ENCODE measurements at regions not wholly inside any gene's neighbourhood (a gene's known extent, or its start where the extent isn't known, plus 50 kb on each side); places are given as distances from the start of the nearest gene placed in this dataset.
A peak's percentile ranks its signal among the peaks of the same experiment; 100 is the strongest.

- TF ChIP-seq, protein P1, sequence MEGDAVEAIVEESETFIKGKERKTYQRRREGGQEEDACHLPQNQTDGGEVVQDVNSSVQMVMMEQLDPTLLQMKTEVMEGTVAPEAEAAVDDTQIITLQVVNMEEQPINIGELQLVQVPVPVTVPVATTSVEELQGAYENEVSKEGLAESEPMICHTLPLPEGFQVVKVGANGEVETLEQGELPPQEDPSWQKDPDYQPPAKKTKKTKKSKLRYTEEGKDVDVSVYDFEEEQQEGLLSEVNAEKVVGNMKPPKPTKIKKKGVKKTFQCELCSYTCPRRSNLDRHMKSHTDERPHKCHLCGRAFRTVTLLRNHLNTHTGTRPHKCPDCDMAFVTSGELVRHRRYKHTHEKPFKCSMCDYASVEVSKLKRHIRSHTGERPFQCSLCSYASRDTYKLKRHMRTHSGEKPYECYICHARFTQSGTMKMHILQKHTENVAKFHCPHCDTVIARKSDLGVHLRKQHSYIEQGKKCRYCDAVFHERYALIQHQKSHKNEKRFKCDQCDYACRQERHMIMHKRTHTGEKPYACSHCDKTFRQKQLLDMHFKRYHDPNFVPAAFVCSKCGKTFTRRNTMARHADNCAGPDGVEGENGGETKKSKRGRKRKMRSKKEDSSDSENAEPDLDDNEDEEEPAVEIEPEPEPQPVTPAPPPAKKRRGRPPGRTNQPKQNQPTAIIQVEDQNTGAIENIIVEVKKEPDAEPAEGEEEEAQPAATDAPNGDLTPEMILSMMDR (IDR thresholded peaks at IDR 0.05; ENCODE audit: insufficient read depth, low read depth, low read length, missing control alignments): no peak
- no peak for DNase-seq (ENCODE audit: low read depth)
- H3K4me3 ChIP-seq (ENCODE audit: low read length): no peak overlapping the region
Observed at GRCh38 chr10:129191797-129192196, 275.2 kb upstream of the MGMT start.

DNA sequence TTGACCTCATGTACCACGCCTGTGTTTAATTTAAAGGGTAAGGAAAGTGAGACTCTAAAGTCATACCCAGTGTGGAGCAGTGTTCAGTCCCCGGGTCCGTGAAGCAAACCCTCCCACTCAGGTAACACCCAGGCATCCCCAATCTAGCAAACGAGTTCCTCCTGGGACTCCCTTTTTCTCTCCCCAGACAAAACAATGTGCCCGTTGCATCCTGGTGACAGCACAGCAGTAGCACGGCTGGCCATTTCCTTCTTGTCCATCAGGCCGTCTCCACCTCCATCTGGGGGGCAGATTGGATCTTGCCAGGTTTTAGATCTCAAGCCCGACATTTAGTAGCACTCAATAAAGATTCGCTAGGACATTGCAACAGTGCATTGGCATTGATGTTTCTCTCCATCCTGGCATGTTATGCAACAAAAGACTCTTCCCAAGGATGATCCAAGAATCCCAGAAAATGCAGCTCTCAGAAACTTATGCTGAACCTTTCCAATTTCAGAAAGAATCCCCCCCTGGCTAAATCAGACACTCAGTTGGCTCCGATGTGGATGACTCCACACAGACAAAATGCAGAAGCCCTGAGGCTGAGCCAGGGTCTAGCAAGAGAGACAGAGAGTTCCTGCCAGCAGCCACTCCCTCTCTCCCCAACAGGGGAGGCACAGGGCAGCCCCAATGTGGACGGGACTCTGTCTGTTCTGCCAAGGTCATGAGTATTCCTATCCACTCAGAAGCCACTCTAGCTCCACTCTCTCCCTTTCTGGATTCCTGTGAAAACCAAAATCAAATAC is 274.5 kb upstream of the MGMT start:
- H3K4me3 ChIP-seq (ENCODE audit: low read length): no peak overlapping the region
- TF ChIP-seq, protein P1 (IDR thresholded peaks at IDR 0.05; ENCODE audit: insufficient read depth, low read depth, low read length, missing control alignments): no peak
- DNase-seq (ENCODE audit: low read depth): peak; percentile 67

GRCh38 chr10:129193148-129193547 is 273.9 kb upstream of the MGMT start:
- DNase-seq (ENCODE audit: low read depth): peak; percentile 65
- no peak overlapping the region for H3K4me3 ChIP-seq (ENCODE audit: low read length)
- TF ChIP-seq, protein P1 (IDR thresholded peaks at IDR 0.05; ENCODE audit: insufficient read depth, low read depth, low read length, missing control alignments): no peak

GRCh38 chr10:129194181-129194870 is 272.7 kb upstream of the MGMT start:
- no peak overlapping the region for H3K4me3 ChIP-seq (ENCODE audit: low read length)
- DNase-seq (ENCODE audit: low read depth): no peak
- TF ChIP-seq, protein P1 (IDR thresholded peaks at IDR 0.05; ENCODE audit: insufficient read depth, low read depth, low read length, missing control alignments): no peak

DNA sequence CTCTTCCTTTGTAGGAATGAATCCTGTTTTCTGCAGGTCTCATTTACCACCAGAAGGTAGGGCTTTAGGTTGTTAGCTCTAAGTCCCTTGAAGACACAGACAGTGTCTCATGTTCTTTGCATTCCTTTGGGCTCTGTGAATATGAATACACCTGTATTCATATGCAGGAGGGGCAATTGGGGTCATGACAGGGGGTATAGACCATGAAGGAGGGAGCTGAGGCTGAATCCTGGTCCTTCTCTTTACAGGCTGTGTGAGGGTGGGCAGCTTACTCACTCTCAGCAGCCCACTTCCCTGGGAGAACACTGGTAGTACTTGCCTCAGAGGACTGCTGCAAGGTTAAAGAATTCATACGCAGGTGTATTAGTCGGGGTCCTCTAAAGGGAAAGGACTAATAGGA is 267.2 kb upstream of the MGMT start:
- TF ChIP-seq, protein P1 (IDR thresholded peaks at IDR 0.05; ENCODE audit: insufficient read depth, low read depth, low read length, missing control alignments): no peak

DNA sequence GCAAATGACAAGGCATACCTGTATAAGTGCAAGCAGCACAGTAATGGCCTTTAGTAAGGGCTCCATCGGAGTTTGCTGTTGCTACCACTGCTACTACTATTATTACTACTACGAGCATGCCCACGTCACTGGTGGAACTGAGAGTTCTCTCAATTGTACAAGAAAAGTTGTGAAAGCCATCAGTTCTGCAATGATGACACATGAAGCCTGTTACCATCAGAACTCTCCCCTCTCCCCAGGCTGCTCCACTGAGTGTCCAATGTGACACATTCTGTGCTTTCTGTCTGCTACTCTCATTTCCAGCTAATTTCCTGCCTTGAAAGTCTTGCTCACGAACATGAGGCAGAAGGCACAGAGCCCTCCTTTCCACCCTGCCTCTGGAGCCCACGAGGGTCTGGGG is 263.2 kb upstream of the MGMT start:
- no peak for DNase-seq (ENCODE audit: low read depth)
- TF ChIP-seq, protein P1 (IDR thresholded peaks at IDR 0.05; ENCODE audit: insufficient read depth, low read depth, low read length, missing control alignments): no peak
- no peak overlapping the region for H3K4me3 ChIP-seq (ENCODE audit: low read length)

More for the DNA sequence above, 267.2 kb upstream of the MGMT start:
- DNase-seq (ENCODE audit: low read depth): no peak
- H3K4me3 ChIP-seq (ENCODE audit: low read length): no peak overlapping the region

All from epithelial cell of esophagus (primary cell).